OCI-LY3 (cell line): ENCODE measurements at regions not wholly inside any gene's neighbourhood (a gene's known extent, or its start where the extent isn't known, plus 50 kb on each side); places are given as distances from the start of the nearest gene placed in this dataset.

Experiments
- H2AFZ ChIP-seq: fragments of 200-600, 300-600 bp; shearing (Covaris generic); 2 replicates; pipeline ENCODE4 v1.6.0; 2014; ENCODE audit warnings: antibody characterized with exemption, low read depth, low read length
- H3K27ac ChIP-seq: fragments of 200-600, 300-600 bp; sonication (generic); 2 replicates; pipeline ENCODE4 v1.5.1; 2014; ENCODE audit warnings: mild to moderate bottlenecking, low read length, moderate library complexity, mixed read lengths
- H3K27me3 ChIP-seq: fragments of 200-600, 300-600 bp; sonication (generic); 2 replicates; pipeline ENCODE4 v1.6.1; 2014; ENCODE audit warnings: low read depth, low read length, mixed read lengths
- H3K36me3 ChIP-seq: fragments of 200-600, 300-600 bp; sonication (generic); replicated peaks from 2 replicates; pipeline ENCODE3; 2014; ENCODE audit warnings: low read depth, low read length, mixed read lengths
- H3K4me1 ChIP-seq: fragments of 300-600, 200-600 bp; sonication (generic); 2 replicates; pipeline ENCODE4 v1.6.1; 2014; ENCODE audit warnings: low read length, mixed read lengths
- H3K4me2 ChIP-seq: fragments of 200-600, 300-600 bp; sonication (generic); 2 replicates; pipeline ENCODE4 v1.6.1; 2014; ENCODE audit warnings: low read length, mixed read lengths
- H3K4me3 ChIP-seq: fragments of 300-600, 200-600 bp; sonication (generic); 2 replicates; pipeline ENCODE4 v1.5.1; 2014; ENCODE audit warnings: antibody characterized with exemption, mild to moderate bottlenecking, low read length, moderate library complexity
- H3K79me2 ChIP-seq: fragments of 300-600, 200-600 bp; shearing (Covaris generic); 2 replicates; pipeline ENCODE4 v1.6.1; 2014; ENCODE audit warnings: mild to moderate bottlenecking, low read length, mixed read lengths
- H3K9ac ChIP-seq: fragments of 300-600, 200-600 bp; shearing (Covaris generic); 2 replicates; pipeline ENCODE4 v1.6.0; 2014; ENCODE audit warnings: mild to moderate bottlenecking, low read length, moderate library complexity
- H3K9me3 ChIP-seq: fragments of 200-600, 300-600 bp; shearing (Covaris generic); 2 replicates; pipeline ENCODE4 v1.6.1; 2014; ENCODE audit warnings: low read length, mixed read lengths; ENCODE audit not compliant: insufficient read depth
- H4K20me1 ChIP-seq: fragments of 200-600, 300-600 bp; sonication (generic); 2 replicates; pipeline ENCODE4 v1.6.1; 2016; ENCODE audit warnings: low read length, mixed read lengths; ENCODE audit not compliant: insufficient read depth
- CTCF ChIP-seq: fragments of 200-600, 300-600 bp; sonication (generic); IDR thresholded peaks from 2 replicates; pipeline ENCODE4 v1.5.1; 2014; ENCODE audit warnings: antibody characterized with exemption, low read length, low read depth
- EZH2phosphoT487 ChIP-seq: fragments of 200-600 bp; shearing (Covaris generic); IDR thresholded peaks from 2 replicates; pipeline ENCODE4 v1.6.1; 2018; ENCODE audit warnings: antibody characterized with exemption, mixed run types, low read depth

GRCh38 chr6:47106721-47107197 is 64.6 kb upstream of the ADGRF1 start:
- H3K79me2 ChIP-seq, result no peaks in the 10 kb centered on the region
- no peaks in the 10 kb centered on the region for H3K9me3 ChIP-seq
- no peak overlapping the region for H3K4me2 ChIP-seq
- no peak overlapping the region for H2AFZ ChIP-seq
- TF ChIP-seq EZH2phosphoT487, result no peak
- TF ChIP-seq CTCF, result no peak
- no peaks in the 10 kb centered on the region for H4K20me1 ChIP-seq
- peaks cover 20% of the 10 kb centered on the region for H3K27me3 ChIP-seq
- H3K4me1 ChIP-seq, result peaks cover 15% of the 10 kb centered on the region
- no peak overlapping the region for H3K9ac ChIP-seq
- no peak overlapping the region for H3K27ac ChIP-seq
- H3K4me3 ChIP-seq, result no peak overlapping the region
- no peaks in the 10 kb centered on the region for H3K36me3 ChIP-seq

GRCh38 chr6:47106216-47106615 is 64.1 kb upstream of the ADGRF1 start:
- Histone ChIP-seq H3K4me1 (peaks cover 10% of the 10 kb centered on the region), H3K9me3 (no peaks in the 10 kb centered on the region), H4K20me1 (no peaks in the 10 kb centered on the region), H3K4me3 (no peak overlapping the region), H3K27ac (no peak overlapping the region), H2AFZ (no peak overlapping the region), H3K36me3 (no peaks in the 10 kb centered on the region), H3K4me2 (no peak overlapping the region), H3K79me2 (no peaks in the 10 kb centered on the region), H3K27me3 (peaks cover 20% of the 10 kb centered on the region), H3K9ac (no peak overlapping the region)
- no peak for TF ChIP-seq CTCF
- TF ChIP-seq EZH2phosphoT487, result no peak

GRCh38 chr6:47105469-47106178 is 63.5 kb upstream of the ADGRF1 start:
- Histone ChIP-seq H3K79me2 (no peaks in the 10 kb centered on the region), H3K9me3 (no peaks in the 10 kb centered on the region), H3K9ac (no peak overlapping the region), H3K4me2 (no peak overlapping the region), H3K36me3 (no peaks in the 10 kb centered on the region), H3K4me3 (no peak overlapping the region), H3K27ac (no peak overlapping the region), H3K27me3 (peaks cover 20% of the 10 kb centered on the region), H4K20me1 (no peaks in the 10 kb centered on the region), H3K4me1 (peaks cover 8% of the 10 kb centered on the region), H2AFZ (no peak overlapping the region)
- TF ChIP-seq CTCF (no peak), EZH2phosphoT487 (no peak)

GRCh38 chr6:47103931-47104330 is 61.8 kb upstream of the ADGRF1 start:
- H3K9me3 ChIP-seq, result no peaks in the 10 kb centered on the region
- H2AFZ ChIP-seq, result no peak overlapping the region
- H3K4me3 ChIP-seq, result no peak overlapping the region
- no peaks in the 10 kb centered on the region for H3K36me3 ChIP-seq
- H3K4me1 ChIP-seq, result peaks cover 8% of the 10 kb centered on the region
- H3K9ac ChIP-seq, result no peak overlapping the region
- no peaks in the 10 kb centered on the region for H4K20me1 ChIP-seq
- no peak for TF ChIP-seq CTCF
- TF ChIP-seq EZH2phosphoT487, result no peak
- H3K27ac ChIP-seq, result no peak overlapping the region
- H3K79me2 ChIP-seq, result no peaks in the 10 kb centered on the region
- peaks cover 19% of the 10 kb centered on the region for H3K27me3 ChIP-seq
- H3K4me2 ChIP-seq, result peak overlapping the region; percentile 43
